Activated CD4-positive, CD25-positive, alpha-beta regulatory T cell (primary cell): ENCODE measurements at regions not wholly inside any gene's neighbourhood (a gene's known extent, or its start where the extent isn't known, plus 50 kb on each side); places are given as distances from the start of the nearest gene placed in this dataset.

Experiments
- DNase-seq, 4 experiments: peaks; one replicate each; lab custom pipeline; 2025; lab: John Stamatoyannopoulos, UW

DNA sequence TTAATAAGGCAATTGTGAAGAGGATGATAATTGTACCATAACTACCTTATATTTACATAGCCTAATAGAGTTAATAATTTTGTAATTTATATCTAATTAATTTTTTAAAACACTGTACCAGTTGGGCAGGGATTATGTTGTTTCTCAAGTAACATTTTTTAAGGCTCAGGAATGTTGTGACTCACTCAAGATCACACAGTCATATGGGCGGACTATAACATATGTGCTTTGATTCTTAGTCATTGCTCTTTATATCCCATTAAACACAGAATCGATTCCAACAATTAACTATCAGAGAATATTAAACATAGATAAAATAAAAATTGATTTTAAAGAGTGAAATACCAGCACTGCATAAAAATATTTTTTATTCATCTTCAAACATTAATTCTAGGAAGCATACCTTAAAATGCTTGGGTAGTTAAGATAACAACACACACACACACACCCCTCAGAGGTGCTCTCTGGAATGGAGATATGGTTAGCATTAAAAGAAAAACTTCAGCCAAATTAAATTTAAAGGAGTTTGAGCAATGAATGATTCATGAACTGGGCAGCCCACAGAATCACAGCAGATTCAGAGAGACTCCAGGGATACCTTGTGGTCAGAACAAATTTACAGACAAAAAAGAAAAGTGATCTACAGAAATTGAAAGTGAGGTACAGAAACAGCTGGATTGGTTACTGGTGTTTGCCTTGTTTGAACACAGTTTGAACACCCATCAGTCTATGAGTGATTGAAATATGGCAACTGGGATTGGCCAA is 869.4 kb upstream of the ID2 start:
- DNase-seq: no peak

- DNase-seq: no peak
Measured at GRCh38 chr2:7813541-7814292, 868.1 kb upstream of the ID2 start.

DNA sequence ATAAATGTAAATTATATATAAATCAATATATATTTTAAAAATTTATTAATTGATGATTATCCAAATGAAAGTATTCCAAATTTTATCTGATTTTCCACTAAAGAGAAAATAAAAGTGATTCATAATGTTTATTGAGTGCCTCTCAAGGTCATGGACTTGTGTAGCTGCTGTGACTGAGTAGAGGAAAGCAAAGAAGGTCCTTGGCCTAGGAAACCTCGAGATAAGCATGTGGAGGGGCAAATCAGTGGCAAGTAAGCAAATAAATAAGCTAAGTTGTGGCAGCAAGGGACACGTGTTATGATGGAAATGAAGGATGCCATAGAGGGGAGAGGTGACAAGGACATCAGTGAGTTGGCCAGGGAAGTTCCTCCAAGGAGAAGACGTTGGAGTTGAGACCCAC is 866.1 kb upstream of the ID2 start:
- no peak for DNase-seq

GRCh38 chr2:7816233-7816632 is 865.6 kb upstream of the ID2 start:
- no peak for DNase-seq

DNA sequence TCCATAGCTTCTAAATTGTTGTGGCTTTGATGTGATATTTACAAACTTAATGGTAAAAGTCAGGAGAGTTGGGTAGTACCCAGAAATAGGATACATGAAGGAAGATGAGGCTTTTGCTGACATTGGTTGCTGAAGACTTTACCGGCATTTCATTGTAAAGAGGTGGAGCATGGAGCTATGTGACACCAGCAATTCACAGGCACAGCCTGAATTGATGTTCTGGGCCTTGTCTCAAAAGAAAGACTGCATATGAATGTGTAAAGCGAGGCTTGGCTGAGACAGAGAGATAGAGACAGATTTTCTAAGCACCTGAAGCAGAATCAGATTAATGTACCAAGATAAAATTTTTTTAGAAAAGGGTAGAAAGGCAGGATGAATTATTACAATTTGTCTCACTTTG is 864.9 kb upstream of the ID2 start:
- DNase-seq: no peak

DNA sequence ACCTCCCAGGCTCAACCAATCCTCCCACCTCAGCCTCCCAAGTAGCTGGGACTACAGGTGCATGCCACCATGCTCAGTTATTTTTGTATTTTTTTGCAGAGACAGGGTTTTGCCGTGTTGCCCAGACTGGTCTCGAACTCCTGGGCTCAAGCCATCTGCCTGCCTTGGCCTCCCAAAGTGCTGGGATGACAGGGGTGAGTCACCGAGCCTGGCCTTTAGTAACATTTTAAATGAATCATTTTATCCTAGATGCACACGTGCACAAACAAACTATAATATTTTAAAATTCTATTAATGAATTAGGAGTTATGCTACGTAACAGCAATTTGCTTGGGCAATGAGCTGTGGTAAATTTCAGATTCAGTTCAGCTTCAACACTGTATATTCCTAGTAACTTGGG is 862.5 kb upstream of the ID2 start:
- DNase-seq: no peak

DNA sequence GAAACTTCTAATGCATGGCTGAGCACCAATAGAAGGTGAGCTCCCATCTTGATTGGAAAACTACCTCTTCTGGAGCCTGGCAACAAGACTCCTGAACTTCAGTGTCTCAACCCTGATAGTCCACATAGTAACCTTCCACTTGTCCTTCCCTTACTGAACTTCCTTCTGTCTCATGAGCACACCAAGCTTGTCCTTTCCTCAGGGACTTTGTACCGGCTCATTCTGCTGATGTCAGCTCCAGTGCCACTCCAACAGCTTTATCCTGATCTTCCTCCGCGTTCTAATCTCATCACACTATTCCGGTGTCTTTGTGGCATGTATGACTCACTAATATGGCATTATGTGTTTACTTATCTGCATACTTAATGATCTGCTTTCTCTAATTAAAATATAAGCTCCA is 862.0 kb upstream of the ID2 start:
- DNase-seq: no peak

DNA sequence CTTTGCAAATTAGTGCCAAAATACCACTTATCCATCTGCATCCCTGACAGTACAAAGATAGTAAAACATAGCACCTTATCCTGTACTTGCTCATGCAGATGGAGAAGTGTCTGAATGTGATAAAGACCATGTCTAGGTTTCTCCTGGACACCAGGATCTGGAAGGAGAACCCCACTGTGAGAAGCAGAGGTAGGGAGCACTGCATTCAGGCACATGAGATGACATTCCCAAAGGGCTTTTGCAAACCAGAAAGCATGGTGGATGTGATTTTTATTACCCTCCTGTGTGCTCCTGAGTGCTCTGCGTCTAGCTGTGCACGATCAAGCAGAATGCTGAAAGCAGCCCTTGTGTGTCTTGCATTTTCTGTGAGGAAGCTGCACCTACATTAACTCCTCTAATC is 857.6 kb upstream of the ID2 start:
- DNase-seq: no peak

DNA sequence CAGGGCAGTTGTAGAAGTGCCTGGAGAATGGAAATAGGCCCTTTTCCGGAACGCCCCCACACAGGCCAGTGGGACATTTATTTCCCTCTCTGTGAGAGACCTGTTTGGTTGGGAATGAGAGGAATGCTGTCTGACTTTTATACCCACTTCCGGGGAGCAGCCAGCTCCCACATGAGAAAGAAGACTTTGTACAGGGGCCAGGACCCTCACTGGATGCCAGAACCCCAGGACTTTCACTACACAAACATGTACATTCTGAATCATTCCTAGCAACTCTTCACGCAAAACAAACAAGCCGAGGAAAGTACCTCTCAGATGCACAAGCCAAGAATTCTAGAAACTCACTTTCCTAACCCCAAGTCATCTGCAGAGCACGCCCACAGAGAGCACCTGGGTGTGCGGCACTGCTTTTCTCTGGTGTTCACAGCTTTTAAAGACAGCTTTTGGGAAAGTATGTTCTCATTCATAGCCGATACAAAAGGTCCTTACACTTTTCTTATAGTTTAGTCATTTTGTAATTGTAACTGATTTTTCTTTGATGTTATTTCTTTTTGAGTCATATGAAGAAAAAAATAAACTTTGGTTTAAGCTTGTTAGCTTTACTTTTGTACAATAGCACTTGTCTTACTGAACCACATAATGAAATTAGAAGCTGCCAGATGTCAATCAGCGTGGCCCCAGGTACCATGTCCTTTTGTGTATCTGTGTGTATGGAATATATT is 856.1 kb upstream of the ID2 start:
- DNase-seq: no peak

- DNase-seq: no peak
Measured at GRCh38 chr2:7826656-7827055, 855.2 kb upstream of the ID2 start.

GRCh38 chr2:7829241-7829640 is 852.6 kb upstream of the ID2 start:
- no peak for DNase-seq

GRCh38 chr2:7830616-7831015 is 851.2 kb upstream of the ID2 start:
- no peak for DNase-seq

DNA sequence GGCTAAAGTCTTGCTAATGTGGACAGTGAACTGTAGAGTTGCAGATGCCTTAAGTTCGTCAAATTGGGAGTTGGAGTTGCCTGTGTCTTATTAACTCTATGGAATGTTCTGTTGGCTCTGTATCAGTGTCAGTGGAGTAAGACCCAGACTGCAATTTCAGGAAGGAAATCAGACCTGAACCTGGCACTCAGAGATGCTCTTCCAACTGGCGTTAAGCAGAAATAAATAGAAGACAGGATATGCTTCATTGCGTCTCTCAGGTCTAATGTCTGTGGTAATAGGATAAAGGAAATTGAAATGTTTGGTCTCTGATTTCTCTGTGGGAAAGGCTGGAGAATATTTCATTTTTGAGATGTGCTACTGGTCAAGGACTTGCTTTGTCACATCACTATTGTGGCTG is 846.7 kb upstream of the ID2 start:
- no peak for DNase-seq

DNA sequence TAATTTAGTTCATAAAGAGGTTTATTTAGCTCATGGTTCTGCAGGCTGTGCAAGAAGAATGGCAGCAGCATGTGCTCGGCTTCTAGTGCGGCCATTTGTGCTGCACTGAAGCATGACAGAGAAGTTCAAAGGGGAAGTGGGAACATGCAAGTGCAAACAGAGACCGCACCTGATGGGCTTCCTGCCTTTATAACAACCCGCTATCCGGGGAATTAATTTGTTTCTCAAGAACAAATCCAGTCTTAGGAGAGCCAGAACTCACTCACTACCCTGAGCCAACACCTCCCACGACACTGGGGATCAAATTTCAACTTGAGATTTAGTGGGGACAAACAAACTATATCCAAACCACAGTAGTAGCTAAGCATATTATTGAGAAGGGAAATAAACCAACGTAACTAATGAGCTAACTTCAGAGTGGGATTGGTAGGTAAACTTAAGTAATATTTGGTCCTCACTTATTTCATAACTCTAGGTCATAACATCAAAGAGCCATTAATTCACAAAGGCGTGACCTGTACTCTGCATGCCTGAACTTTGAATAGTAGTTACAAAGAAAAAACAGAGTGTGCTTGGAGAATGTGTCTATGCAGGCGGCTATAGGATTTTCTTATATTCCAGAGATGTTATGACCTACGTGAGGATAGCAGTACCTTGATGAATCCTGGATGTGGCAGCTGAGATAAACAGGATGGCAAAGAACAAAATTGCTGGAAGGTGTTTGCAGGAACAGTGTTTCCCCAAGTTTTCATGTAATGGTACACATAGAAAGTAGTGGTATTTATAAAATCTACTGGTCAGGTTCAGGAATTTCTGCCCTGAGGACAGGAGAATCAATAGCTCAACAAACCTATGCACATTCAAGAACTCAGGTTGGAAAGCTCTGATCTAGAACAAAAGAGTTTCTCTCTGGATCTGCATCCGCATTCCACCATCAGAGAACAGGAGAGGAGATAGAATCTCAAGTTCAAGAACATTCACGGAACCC is 845.9 kb upstream of the ID2 start:
- no peak for DNase-seq

DNA sequence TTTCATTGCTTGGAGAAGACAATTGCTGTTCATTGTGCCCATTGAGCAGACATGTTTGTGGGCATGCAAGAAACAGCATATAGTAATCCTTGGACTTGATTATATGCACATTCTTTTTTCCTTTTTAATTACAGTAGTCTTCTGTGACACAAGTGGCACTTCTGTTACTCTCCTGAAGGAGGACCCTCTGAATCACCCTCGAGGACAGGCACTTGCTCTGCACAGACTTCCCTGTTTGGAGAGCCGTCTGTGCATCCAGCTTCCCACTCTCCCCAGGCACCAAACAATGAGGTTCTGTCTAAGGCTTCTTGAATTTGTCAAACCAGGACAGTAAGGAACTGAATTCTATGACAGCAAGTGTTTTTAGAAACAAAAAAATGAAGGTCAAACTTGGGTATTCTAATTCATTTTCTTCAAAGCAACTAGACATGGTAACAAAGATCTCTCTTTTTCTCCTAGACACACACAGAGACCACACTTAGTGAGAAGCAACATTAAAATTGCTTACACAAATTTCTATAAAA is 844.6 kb upstream of the ID2 start:
- no peak for DNase-seq

DNA sequence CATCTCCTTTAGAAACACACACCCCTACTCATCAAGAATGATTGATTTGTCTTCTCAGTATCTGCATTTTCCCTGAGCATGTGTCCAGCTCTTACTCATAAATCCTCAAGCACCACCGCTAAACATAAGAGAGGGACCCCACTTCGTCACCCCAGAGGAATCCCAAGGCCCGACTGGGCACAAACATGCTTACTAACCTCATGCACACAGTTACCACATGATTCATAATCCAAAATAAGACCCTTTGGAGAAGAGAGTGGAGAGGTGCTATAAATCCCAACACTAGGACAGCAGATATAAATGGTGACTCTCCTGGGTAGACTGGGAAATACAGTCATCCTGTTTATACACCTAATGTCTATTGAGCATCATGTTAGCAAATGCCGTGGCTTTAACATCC is 843.2 kb upstream of the ID2 start:
- DNase-seq: no peak

GRCh38 chr2:7840651-7841380 is 841.0 kb upstream of the ID2 start:
- DNase-seq: no peak

DNA sequence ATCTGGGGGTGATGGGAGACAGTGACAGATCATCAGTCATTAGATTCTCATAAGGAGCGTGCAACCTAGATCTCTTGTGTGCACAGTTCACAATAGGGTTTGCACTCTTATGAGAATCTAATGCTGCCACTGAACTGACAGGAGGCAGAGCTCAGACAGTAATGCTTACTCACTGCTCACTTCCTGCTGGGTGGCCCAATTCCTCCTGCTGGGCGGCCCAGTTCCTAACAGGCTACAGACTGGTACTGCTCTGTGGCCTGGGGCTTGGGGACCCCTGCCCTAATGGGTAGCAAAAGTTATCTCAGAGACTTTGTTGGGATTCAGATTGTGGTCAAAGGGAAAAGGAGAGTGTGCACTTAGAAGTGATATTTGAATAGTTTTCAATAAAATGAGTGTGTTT is 840.1 kb upstream of the ID2 start:
- no peak for DNase-seq

DNA sequence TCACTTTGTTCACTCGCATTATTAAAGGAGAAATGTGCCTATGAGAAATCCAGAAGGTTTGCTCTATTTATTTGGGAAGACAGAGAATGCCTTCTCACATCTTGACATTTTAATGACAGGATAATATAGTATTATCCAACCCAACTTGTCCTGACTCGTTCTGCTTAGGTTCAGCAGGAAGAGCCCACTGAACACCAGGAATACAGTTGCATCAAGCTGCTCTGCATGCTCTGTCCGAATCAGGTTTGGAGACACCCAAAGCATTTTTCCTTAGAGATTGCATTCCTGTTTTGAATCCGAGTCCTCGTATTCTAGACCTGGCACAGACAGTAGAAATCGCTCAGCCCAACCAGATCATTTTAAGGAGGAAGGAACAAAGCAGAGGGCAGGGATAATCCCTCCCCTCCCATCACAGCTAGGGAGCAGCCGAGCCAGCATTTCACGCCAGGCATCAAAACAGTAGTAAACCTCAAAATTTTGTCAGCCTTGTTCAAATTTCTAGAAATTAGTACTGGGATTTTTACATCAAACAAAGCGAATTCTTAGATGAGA is 837.4 kb upstream of the ID2 start:
- no peak for DNase-seq

DNA sequence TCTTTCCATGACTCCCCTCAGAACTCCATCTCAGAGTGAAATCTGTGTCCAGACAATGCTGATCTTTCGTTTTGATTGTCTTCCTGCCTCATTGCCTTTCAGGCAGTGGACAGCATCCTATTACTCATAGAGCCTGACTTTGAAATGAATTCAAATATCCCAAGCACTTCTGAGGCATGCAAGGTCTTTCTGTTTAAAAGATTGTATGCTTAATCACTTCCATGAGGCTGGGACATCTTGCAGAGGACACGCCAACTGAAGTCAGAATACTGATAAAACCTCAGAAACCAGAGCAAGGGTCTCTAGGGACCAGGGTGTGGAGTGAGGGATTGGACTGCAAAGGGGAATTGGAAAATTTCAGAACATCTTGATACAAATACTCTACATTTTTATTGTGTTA is 836.5 kb upstream of the ID2 start:
- DNase-seq: no peak

GRCh38 chr2:7846607-7847006 is 835.2 kb upstream of the ID2 start:
- DNase-seq: no peak
